VCaP (cell line): ENCODE measurements at regions not wholly inside any gene's neighbourhood (a gene's known extent, or its start where the extent isn't known, plus 50 kb on each side); places are given as distances from the start of the nearest gene placed in this dataset.

ENCODE experiments used
- H3K27ac ChIP-seq: fragments of 450-650 bp; 2 replicates; pipeline ENCODE4 v1.5.1; 2017
- CTCF ChIP-seq: fragments of 450-650 bp; conservative IDR thresholded peaks from 2 replicates; pipeline ENCODE4 v1.5.1; 2017; ENCODE audit warnings: mild to moderate bottlenecking, moderate library complexity

- no peak overlapping the region for H3K27ac ChIP-seq
- no peak for TF ChIP-seq CTCF
These were observed 626.6 kb downstream of the DSC3 start for GRCh38 chr18:30415903-30416302.

GRCh38 chr18:30409120-30409519 lies 633.4 kb downstream of the DSC3 start:
- no peak for TF ChIP-seq CTCF
- no peak overlapping the region for H3K27ac ChIP-seq

- no peak overlapping the region for H3K27ac ChIP-seq
- no peak for TF ChIP-seq CTCF
These were observed 635.8 kb downstream of the DSC3 start for GRCh38 chr18:30406728-30407127.

GRCh38 chr18:30405038-30405437 lies 637.5 kb downstream of the DSC3 start:
- TF ChIP-seq CTCF: no peak
- H3K27ac ChIP-seq: no peak overlapping the region

- no peak overlapping the region for H3K27ac ChIP-seq
- TF ChIP-seq CTCF: no peak
These were observed 638.1 kb downstream of the DSC3 start for GRCh38 chr18:30404422-30404821.

GRCh38 chr18:30403278-30403677 lies 639.3 kb downstream of the DSC3 start:
- no peak overlapping the region for H3K27ac ChIP-seq
- no peak for TF ChIP-seq CTCF

GRCh38 chr18:30387401-30387800 lies 655.1 kb downstream of the DSC3 start:
- TF ChIP-seq CTCF: no peak
- no peak overlapping the region for H3K27ac ChIP-seq

- TF ChIP-seq CTCF: no peak
- H3K27ac ChIP-seq: no peak overlapping the region
These were observed 655.9 kb downstream of the DSC3 start for GRCh38 chr18:30386624-30387023.
